HG03571 (cell line): ENCODE measurements at regions not wholly inside any gene's neighbourhood (a gene's known extent, or its start where the extent isn't known, plus 50 kb on each side); places are given as distances from the start of the nearest gene placed in this dataset.

Source experiments
- ATAC-seq: cut with Tn5 transposase; IDR thresholded peaks from one replicate; pipeline ENCODE4 v1.9.1; 2021; ENCODE audit not compliant: unreplicated experiment

DNA sequence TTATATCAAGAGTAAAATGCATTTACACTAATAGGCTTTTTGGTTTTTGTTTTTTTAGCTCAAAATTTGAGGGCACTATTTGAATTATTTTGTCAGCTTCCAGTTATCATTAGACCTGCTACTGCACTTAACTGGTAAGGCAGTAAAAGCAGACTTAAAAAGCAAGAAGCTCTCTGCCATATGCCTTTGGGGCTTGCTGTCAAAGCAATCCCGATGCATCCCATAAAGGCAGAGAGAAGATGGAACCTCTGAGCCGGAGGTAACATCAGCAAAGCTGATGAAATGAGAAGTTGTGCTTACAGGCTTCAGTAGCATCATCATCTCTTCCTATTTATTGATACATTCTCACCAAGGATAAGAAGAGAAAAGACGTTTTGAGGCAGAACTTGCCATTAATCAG is 1414.3 kb upstream of the CDH6 start:
- no peak for ATAC-seq

GRCh38 chr5:29777373-29777772 is 1416.1 kb upstream of the CDH6 start:
- no peak for ATAC-seq

- ATAC-seq: no peak
Measured at GRCh38 chr5:29770936-29771335, 1422.5 kb upstream of the CDH6 start.

DNA sequence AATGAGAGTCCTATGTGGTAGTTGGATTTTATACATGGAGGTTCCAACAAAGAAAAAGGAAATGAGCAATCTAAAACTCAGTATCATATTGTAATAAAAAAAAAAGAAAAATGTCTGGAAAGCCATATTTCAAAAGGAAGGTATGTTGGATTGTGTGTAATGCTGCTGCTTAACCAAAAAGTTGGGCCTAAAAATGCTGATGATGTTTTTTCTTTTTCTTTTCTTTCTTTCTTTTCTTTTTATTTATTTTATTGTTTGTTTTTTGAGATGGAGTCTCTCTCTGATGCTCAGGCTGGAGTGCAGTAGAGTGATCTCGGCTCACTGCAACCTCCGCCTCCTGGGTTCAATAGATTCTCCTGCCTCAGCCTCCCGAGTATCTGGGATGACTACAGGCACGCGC is 1424.0 kb upstream of the CDH6 start:
- no peak for ATAC-seq

DNA sequence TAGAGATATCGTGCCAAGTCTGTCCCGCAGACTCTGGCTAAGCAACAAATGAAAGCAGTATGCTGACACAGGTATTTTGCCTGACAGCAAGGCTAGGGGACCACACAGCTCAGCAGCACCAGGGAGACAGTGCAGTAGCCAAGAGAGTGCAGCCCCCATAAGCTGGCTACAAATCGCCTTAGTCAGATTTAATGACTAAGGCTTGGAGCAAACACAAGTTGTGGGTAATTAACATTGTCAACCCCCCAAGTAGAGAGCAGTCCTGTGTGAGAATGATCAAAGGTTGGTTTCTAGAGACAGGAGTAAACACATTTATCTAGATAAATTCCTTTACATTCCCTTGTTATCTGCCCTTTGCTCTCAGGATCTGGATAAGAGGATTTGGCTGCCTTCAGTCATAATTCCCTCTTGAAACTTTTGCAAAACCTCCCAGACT is 1434.5 kb upstream of the CDH6 start:
- no peak for ATAC-seq

GRCh38 chr5:29750453-29750852 is 1443.0 kb upstream of the CDH6 start:
- ATAC-seq: no peak

- no peak for ATAC-seq
Measured at GRCh38 chr5:29744618-29745017, 1448.9 kb upstream of the CDH6 start.

- ATAC-seq: no peak
Measured at GRCh38 chr5:29720954-29721353, 1472.5 kb upstream of the CDH6 start.

GRCh38 chr5:29719171-29719570 is 1474.3 kb upstream of the CDH6 start:
- ATAC-seq: no peak

DNA sequence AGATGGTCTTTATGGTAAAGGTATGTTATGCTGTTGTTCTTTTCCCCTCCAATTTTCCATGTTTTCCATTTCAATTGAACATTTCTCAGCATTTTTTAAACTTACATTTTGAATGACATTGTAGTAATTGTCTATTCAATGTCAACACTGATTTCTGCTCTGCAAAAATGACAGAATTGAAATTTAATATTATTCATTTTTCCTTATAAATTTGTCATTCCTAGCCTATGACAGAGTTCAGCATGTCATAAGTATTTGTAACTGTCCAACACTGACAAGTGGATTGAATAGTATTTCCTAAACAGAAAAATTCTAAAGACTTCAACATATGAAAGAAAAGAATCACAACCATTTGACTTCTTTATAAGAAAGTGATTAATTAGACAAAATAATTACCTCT is 1478.3 kb upstream of the CDH6 start:
- ATAC-seq: no peak

- ATAC-seq: no peak
Measured at GRCh38 chr5:29702875-29703274, 1490.6 kb upstream of the CDH6 start.

DNA sequence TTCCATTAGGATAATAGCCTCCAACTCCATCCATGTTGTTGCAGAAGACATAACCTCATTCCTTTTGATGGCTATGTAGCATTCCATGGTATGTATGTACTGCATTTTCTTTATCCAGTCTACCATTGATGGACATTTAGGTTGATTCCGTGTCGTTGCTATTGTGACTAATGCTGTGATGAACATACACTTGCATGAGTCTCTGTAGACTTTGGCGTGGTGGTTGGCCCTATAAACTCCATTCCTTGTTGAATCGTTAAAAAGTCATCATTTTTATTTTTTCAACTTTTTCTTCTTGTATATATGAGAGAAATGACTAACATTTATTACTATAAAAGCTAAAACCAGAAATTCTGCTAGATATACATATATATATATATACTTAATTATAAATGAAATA is 1491.9 kb upstream of the CDH6 start:
- ATAC-seq: no peak

DNA sequence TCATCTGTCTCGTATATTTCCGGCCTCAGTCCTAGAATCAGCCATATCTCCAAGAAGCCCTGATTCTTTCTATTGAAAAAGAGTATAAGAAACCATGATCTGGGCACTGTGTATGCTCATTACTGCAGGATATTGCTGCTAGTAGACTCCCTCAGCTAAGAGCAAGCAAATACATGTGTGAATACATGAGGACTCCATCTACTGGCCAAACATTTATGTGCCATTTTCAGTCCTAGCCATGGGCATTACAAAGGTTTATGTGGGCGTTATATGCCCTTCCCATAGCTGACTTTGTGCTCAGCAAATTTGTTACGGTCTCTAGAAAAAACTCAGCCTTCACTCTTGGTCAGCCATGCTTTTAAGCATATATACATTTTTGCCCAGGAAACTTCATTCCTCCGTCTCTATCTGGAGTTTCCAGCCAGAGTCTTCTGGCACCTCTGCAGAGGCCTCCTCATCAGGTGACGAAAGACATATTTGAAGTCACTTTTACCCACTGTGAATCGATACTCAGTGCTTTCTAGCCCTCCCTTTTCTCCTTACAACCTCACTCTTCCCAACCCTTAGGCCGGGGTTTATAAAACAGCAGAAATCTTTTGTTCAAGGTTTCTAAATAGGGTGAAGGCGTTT is 1495.6 kb upstream of the CDH6 start:
- ATAC-seq: no peak

DNA sequence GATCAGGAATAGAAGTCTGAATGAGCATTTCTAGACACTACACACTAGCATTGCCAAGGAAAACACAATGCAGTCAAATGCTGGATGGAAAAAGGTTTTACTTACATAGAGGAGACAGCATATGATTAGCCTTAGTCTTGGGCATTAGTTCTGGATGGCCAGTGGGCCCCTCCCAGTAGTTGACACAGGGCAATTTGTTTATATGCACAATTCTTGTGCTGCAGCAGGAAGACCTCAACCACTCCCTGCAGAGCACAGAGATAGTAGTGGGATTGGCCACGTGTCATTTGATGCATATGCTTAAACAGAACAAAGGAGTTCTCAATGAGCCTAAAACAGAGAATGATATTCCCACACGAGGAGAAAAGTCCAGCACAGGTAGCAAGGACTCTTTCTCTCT is 1496.2 kb upstream of the CDH6 start:
- ATAC-seq: no peak

DNA sequence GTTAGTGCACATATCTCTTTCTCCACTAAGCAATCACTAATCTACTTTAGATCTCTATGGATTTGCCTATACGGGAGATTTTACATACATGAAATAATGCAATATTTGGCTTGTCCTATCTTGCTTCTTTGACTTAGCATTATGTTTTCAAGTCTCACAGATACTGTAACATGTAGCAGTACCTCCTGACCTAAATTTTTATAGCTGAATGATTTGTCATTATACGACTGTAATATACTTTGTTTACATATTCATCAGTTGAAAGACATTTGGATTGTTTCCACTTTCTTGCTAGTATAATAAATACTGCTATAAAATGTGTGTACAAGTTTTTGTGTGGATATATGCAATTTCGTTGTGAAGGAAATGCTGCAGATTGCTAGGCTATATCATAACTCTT is 1520.8 kb upstream of the CDH6 start:
- no peak for ATAC-seq

DNA sequence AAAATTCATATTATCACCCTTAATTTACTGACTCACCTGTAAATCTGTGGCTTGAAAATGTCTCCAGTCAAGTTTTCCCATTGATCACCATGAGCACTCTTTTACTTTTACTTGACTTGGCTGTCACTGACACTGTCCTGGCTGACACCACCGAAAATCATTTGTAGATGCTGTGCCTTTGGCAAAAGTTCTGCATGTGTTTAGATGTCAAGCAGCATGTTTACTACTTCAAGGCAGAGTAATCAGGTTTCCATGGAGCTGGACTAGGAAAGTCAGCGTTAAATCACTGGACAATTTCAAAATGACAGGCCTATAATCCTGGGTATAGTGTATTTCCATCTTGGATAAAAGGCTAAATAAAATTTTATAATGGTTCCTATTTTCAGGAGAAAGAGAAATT is 1530.6 kb upstream of the CDH6 start:
- ATAC-seq: no peak

- no peak for ATAC-seq
Measured at GRCh38 chr5:29654954-29655353, 1538.5 kb upstream of the CDH6 start.

DNA sequence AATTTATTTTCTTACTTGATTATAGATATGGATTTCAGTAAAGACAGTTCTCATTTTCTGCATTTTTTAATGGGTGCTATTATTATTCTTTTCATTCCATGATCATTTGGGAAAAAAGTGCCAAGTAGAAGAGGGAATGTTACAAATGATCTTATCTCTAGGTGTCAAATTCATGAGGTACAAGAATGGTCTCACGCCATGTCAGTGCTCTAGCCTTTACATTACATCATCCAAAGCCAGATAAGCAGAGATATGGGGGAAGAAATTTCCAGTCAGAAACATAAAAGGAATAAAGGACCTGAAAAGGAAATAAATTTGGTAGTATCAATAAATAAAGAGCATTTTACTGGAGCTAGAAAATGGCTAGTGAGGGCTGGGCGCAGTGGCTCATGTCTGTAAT is 1544.2 kb upstream of the CDH6 start:
- no peak for ATAC-seq

DNA sequence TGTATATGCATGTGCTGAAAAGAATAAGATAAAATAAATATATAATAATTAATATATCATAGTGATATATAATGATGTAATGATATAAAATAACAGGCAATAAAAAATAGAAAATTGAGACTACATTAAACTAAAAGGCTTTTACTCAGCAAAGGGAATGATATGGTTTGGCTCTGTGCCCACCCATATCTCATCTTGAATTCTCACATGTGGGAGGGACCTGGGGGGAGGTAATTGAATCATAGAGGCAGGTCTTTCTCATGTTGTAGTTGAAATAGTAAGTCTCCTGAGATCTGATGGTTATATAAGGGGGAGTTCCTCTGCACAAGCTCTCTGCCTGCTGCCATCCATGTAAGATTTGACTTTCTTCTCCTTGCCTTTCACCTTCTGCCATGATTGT is 1550.9 kb upstream of the CDH6 start:
- no peak for ATAC-seq

DNA sequence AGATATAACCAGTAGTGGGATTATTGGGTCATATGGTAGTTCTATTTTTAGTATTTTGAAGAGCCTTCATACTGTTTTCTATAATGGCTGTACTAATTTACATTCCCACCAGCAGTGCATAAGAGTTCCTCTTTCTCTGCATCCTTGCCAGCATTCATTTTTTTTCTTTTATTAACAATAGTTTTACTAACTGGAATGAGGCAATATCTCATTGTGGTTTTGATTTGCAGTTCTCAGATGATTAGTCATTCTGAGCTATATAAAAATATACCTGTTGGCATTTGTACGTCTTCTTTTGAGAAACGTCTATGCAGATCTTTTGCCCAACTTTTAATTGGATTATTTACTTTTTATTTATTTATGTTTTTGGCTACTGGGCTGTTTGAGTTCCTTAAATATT is 1579.3 kb upstream of the CDH6 start:
- ATAC-seq: no peak

DNA sequence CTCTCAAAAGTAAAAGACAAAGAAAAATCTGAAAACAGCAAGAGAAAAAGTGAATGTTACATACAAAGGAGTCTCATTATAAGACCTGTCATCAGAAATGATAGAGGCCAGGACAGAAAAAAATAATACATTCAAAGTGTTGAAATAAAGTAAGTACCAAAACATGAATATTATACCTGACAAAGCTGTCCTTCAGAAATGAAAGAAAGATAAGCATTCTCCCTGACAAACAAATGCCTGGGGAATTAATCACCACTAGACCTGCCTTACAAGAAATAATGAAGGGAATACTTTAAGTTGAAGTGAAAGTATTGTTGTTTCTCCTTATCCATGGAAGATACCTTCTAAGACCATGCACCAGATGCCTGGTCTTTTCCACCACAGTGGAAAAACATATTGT is 1605.2 kb upstream of the CDH6 start:
- no peak for ATAC-seq

DNA sequence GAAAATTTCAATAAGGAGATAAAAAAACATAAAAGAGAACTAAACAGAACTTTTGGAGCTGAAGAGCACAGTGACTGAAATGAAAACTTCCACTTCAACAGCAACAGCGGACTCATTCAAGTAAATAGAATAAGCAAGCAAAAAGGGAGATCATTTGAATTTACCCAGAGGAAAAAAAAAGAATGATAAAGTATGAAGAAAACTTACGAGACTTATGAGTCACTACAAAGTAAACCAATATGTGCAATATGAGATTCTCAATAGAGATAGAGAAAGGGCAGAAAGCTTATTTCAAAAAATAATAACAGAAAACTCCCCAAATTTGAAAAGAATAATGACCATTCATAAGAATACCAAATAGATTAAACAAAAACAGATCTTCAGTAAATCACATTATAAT is 1605.7 kb upstream of the CDH6 start:
- ATAC-seq: no peak

- no peak for ATAC-seq
Measured at GRCh38 chr5:29568028-29568427, 1625.5 kb upstream of the CDH6 start.

- no peak for ATAC-seq
Measured at GRCh38 chr5:29561564-29561963, 1631.9 kb upstream of the CDH6 start.
